ENCODE measurements at regions not wholly inside any gene's neighbourhood (a gene's known extent, or its start where the extent isn't known, plus 50 kb on each side); places are given as distances from the start of the nearest gene placed in this dataset.

GRCh38 chr14:25841226-25841625, 756.6 kb downstream of the NOVA1 start:
- no peak overlapping the region for H2BK120ac ChIP-seq (ENCODE audit: insufficient read depth, low read length, poor library complexity)
- no peak overlapping the region for H3K18ac ChIP-seq (ENCODE audit: low read length)
- H3K4me2 ChIP-seq (ENCODE audit: low read length): no peak overlapping the region
- no peaks in the 10 kb centered on the region for H3K79me2 ChIP-seq (ENCODE audit: control insufficient read depth, insufficient read depth, low read length, poor library complexity)
- no peak overlapping the region for H3K14ac ChIP-seq (ENCODE audit: low read length)
- H3K4me3 ChIP-seq (ENCODE audit: low read depth, low read length): no peak overlapping the region
- H2AK5ac ChIP-seq (ENCODE audit: low read length): no peak overlapping the region
- no peaks in the 10 kb centered on the region for H3K9me3 ChIP-seq (ENCODE audit: insufficient read depth, low read depth, low read length)
- no peaks in the 10 kb centered on the region for H3K79me1 ChIP-seq (ENCODE audit: low read length)
- no peak overlapping the region for H2BK5ac ChIP-seq (ENCODE audit: low read depth, low read length, poor library complexity)
- H3K23ac ChIP-seq (ENCODE audit: low read length): no peak overlapping the region
- no peak overlapping the region for H4K12ac ChIP-seq (ENCODE audit: low read depth, low read length)
- H2BK12ac ChIP-seq (ENCODE audit: low read length): no peak overlapping the region
- H4K91ac ChIP-seq (ENCODE audit: low read depth, low read length): no peak overlapping the region
- no CpG with 5 or more reads among the region's 2 CpGs for WGBS (ENCODE audit: extremely low coverage, insufficient coverage, insufficient read length)
- H3K4me1 ChIP-seq (ENCODE audit: control insufficient read depth in 1 of 2, insufficient read depth in 2 of 2, low read length in 2 of 2): no peaks in the 10 kb centered on the region
- no peak overlapping the region for H4K8ac ChIP-seq (ENCODE audit: low read depth, low read length)
- H3K36me3 ChIP-seq (ENCODE audit: control insufficient read depth in 1 of 2, insufficient read depth in 2 of 2, low read length in 2 of 2): no peaks in the 10 kb centered on the region
- no peaks in the 10 kb centered on the region for H3K27me3 ChIP-seq (ENCODE audit: insufficient read depth, low read length)
- no peak overlapping the region for H2AFZ ChIP-seq (ENCODE audit: insufficient read depth, low read length, poor library complexity)
- H3K27ac ChIP-seq (ENCODE audit: low read depth, low read length): no peak overlapping the region
- no peak for DNase-seq
- no peak overlapping the region for H3K4ac ChIP-seq (ENCODE audit: low read depth, low read length)
- no peak overlapping the region for H3K9ac ChIP-seq (ENCODE audit: low read length)

- Histone ChIP-seq H3K9ac (ENCODE audit: low read length) (no peak overlapping the region), H4K91ac (ENCODE audit: low read depth, low read length) (no peak overlapping the region), H3K18ac (ENCODE audit: low read length) (no peak overlapping the region), H3K4me1 (ENCODE audit: control insufficient read depth in 1 of 2, insufficient read depth in 2 of 2, low read length in 2 of 2) (no peaks in the 10 kb centered on the region), H2BK120ac (ENCODE audit: insufficient read depth, low read length, poor library complexity) (no peak overlapping the region), H4K8ac (ENCODE audit: low read depth, low read length) (no peak overlapping the region), H2AK5ac (ENCODE audit: low read length) (no peak overlapping the region), H4K12ac (ENCODE audit: low read depth, low read length) (no peak overlapping the region), H3K4me3 (ENCODE audit: low read depth, low read length) (no peak overlapping the region), H2BK12ac (ENCODE audit: low read length) (no peak overlapping the region), H3K27me3 (ENCODE audit: insufficient read depth, low read length) (no peaks in the 10 kb centered on the region), H3K79me1 (ENCODE audit: low read length) (no peaks in the 10 kb centered on the region), H2AFZ (ENCODE audit: insufficient read depth, low read length, poor library complexity) (no peak overlapping the region), H3K27ac (ENCODE audit: low read depth, low read length) (no peak overlapping the region), H3K79me2 (ENCODE audit: control insufficient read depth, insufficient read depth, low read length, poor library complexity) (no peaks in the 10 kb centered on the region), H3K9me3 (ENCODE audit: insufficient read depth, low read depth, low read length) (no peaks in the 10 kb centered on the region), H2BK5ac (ENCODE audit: low read depth, low read length, poor library complexity) (no peak overlapping the region), H3K36me3 (ENCODE audit: control insufficient read depth in 1 of 2, insufficient read depth in 2 of 2, low read length in 2 of 2) (no peaks in the 10 kb centered on the region), H3K23ac (ENCODE audit: low read length) (no peak overlapping the region), H3K14ac (ENCODE audit: low read length) (no peak overlapping the region), H3K4me2 (ENCODE audit: low read length) (no peak overlapping the region), H3K4ac (ENCODE audit: low read depth, low read length) (no peak overlapping the region)
- DNase-seq: no peak
- no CpG with 5 or more reads among the region's 3 CpGs for WGBS (ENCODE audit: extremely low coverage, insufficient coverage, insufficient read length)
Measured at GRCh38 chr14:25837551-25837965, 760.3 kb downstream of the NOVA1 start.

DNA sequence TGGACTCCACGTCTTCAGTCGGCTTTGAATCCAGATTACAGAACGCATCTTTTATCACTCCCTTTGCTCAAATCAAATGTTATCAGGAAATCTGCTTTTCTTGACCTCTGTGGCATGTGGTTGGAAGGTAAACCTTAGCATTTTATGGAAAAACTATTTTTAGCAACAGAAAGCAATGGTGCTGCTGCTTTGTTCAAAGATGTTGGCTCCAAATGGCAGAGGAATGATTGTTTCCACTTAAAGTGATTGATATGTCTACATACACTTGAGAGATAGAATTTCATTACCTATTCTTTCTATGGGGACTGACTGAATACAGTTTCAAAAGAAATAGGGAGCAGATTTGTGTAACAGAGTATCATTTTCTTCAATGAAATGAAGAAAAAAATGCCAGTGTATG, 761.2 kb downstream of the NOVA1 start:
- H2BK120ac ChIP-seq (ENCODE audit: insufficient read depth, low read length, poor library complexity): no peak overlapping the region
- no peak overlapping the region for H2BK5ac ChIP-seq (ENCODE audit: low read depth, low read length, poor library complexity)
- no peak overlapping the region for H3K9ac ChIP-seq (ENCODE audit: low read length)
- H4K91ac ChIP-seq (ENCODE audit: low read depth, low read length): no peak overlapping the region
- no peaks in the 10 kb centered on the region for H3K79me2 ChIP-seq (ENCODE audit: control insufficient read depth, insufficient read depth, low read length, poor library complexity)
- H3K4me2 ChIP-seq (ENCODE audit: low read length): no peak overlapping the region
- no peaks in the 10 kb centered on the region for H3K36me3 ChIP-seq (ENCODE audit: control insufficient read depth in 1 of 2, insufficient read depth in 2 of 2, low read length in 2 of 2)
- H4K8ac ChIP-seq (ENCODE audit: low read depth, low read length): no peak overlapping the region
- H2AK5ac ChIP-seq (ENCODE audit: low read length): no peak overlapping the region
- H3K14ac ChIP-seq (ENCODE audit: low read length): no peak overlapping the region
- H3K4me3 ChIP-seq (ENCODE audit: low read depth, low read length): no peak overlapping the region
- no peaks in the 10 kb centered on the region for H3K27me3 ChIP-seq (ENCODE audit: insufficient read depth, low read length)
- no peak overlapping the region for H2AFZ ChIP-seq (ENCODE audit: insufficient read depth, low read length, poor library complexity)
- no peak overlapping the region for H3K4ac ChIP-seq (ENCODE audit: low read depth, low read length)
- H4K12ac ChIP-seq (ENCODE audit: low read depth, low read length): no peak overlapping the region
- DNase-seq: no peak
- H3K9me3 ChIP-seq (ENCODE audit: insufficient read depth, low read depth, low read length): no peaks in the 10 kb centered on the region
- H3K18ac ChIP-seq (ENCODE audit: low read length): no peak overlapping the region
- no peak overlapping the region for H3K23ac ChIP-seq (ENCODE audit: low read length)
- H2BK12ac ChIP-seq (ENCODE audit: low read length): no peak overlapping the region
- no peaks in the 10 kb centered on the region for H3K79me1 ChIP-seq (ENCODE audit: low read length)
- no CpG with 5 or more reads among the region's 3 CpGs for WGBS (ENCODE audit: extremely low coverage, insufficient coverage, insufficient read length)
- H3K4me1 ChIP-seq (ENCODE audit: control insufficient read depth in 1 of 2, insufficient read depth in 2 of 2, low read length in 2 of 2): no peaks in the 10 kb centered on the region
- no peak overlapping the region for H3K27ac ChIP-seq (ENCODE audit: low read depth, low read length)

GRCh38 chr14:25833341-25834126, 764.3 kb downstream of the NOVA1 start:
- Histone ChIP-seq H2BK5ac (ENCODE audit: low read depth, low read length, poor library complexity) (no peak overlapping the region), H3K14ac (ENCODE audit: low read length) (no peak overlapping the region), H3K4me2 (ENCODE audit: low read length) (no peak overlapping the region), H3K9ac (ENCODE audit: low read length) (no peak overlapping the region), H2AFZ (ENCODE audit: insufficient read depth, low read length, poor library complexity) (no peak overlapping the region), H4K8ac (ENCODE audit: low read depth, low read length) (no peak overlapping the region), H3K18ac (ENCODE audit: low read length) (no peak overlapping the region), H3K27me3 (ENCODE audit: insufficient read depth, low read length) (no peaks in the 10 kb centered on the region), H4K91ac (ENCODE audit: low read depth, low read length) (no peak overlapping the region), H2BK12ac (ENCODE audit: low read length) (no peak overlapping the region), H3K4me1 (ENCODE audit: control insufficient read depth in 1 of 2, insufficient read depth in 2 of 2, low read length in 2 of 2) (no peaks in the 10 kb centered on the region), H3K79me2 (ENCODE audit: control insufficient read depth, insufficient read depth, low read length, poor library complexity) (no peaks in the 10 kb centered on the region), H4K12ac (ENCODE audit: low read depth, low read length) (no peak overlapping the region), H2AK5ac (ENCODE audit: low read length) (no peak overlapping the region), H3K27ac (ENCODE audit: low read depth, low read length) (no peak overlapping the region), H3K9me3 (ENCODE audit: insufficient read depth, low read depth, low read length) (no peaks in the 10 kb centered on the region), H3K4me3 (ENCODE audit: low read depth, low read length) (no peak overlapping the region), H3K23ac (ENCODE audit: low read length) (no peak overlapping the region), H3K79me1 (ENCODE audit: low read length) (no peaks in the 10 kb centered on the region), H2BK120ac (ENCODE audit: insufficient read depth, low read length, poor library complexity) (no peak overlapping the region), H3K4ac (ENCODE audit: low read depth, low read length) (no peak overlapping the region), H3K36me3 (ENCODE audit: control insufficient read depth in 1 of 2, insufficient read depth in 2 of 2, low read length in 2 of 2) (no peaks in the 10 kb centered on the region)
- peak in 1 of 2 donors; percentile 2 for DNase-seq
- WGBS (ENCODE audit: extremely low coverage, insufficient coverage, insufficient read length): no CpG with 5 or more reads among the region's 12 CpGs
